ENCODE measurements at regions not wholly inside any gene's neighbourhood (a gene's known extent, or its start where the extent isn't known, plus 50 kb on each side); places are given as distances from the start of the nearest gene placed in this dataset.
"Not testable (repeated sequence)": the region's sequence is repeated elsewhere in the genome, so short reads cannot be mapped to it uniquely, and the experiment has no call there.

DNA sequence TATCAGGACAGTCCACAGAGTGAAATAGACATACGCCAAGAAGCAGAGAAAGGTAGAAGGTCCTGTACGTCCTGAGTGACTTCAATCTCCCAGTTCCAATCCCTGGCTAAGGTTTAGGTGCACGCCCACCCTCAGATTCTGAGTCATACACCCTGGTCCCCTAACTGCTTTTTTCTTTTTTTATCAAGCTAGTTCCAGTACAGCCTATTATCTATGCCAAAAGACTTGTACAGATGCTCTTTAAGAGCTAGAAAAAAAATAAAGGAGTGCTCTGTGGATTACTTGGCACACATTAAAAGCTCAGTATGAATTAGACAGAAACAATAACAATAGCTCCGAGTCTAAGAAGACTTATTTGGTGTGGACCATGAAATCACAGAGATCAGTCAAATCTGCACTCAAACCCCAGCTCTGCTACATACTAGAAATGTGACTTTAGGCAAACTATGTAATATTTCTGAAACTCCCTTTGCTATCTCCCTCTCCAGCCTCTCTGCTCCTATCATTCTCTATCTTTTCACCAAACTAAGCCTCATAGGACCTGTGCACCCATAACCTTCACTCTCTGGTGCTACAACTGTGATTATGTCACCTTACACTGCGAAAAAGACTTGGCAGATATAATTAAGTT is 168.8 kb upstream of the KCTD7 start:
- TF ChIP-seq, protein P1, sequence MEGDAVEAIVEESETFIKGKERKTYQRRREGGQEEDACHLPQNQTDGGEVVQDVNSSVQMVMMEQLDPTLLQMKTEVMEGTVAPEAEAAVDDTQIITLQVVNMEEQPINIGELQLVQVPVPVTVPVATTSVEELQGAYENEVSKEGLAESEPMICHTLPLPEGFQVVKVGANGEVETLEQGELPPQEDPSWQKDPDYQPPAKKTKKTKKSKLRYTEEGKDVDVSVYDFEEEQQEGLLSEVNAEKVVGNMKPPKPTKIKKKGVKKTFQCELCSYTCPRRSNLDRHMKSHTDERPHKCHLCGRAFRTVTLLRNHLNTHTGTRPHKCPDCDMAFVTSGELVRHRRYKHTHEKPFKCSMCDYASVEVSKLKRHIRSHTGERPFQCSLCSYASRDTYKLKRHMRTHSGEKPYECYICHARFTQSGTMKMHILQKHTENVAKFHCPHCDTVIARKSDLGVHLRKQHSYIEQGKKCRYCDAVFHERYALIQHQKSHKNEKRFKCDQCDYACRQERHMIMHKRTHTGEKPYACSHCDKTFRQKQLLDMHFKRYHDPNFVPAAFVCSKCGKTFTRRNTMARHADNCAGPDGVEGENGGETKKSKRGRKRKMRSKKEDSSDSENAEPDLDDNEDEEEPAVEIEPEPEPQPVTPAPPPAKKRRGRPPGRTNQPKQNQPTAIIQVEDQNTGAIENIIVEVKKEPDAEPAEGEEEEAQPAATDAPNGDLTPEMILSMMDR (conservative IDR thresholded peaks at IDR 0.05; ENCODE audit: low read length) = not testable (repeated sequence)
- TF ChIP-seq EZH2phosphoT487 (IDR thresholded peaks at IDR 0.05; ENCODE audit: borderline replicate concordance, low read depth, low read length) = not testable (repeated sequence)
